Fibroblast of skin of abdomen (primary cell): ENCODE measurements at regions not wholly inside any gene's neighbourhood (a gene's known extent, or its start where the extent isn't known, plus 50 kb on each side); places are given as distances from the start of the nearest gene placed in this dataset.

Experiments
- DNase-seq: peaks from one replicate; pipeline ENCODE4 v3.0.0-alpha.2; 2013

GRCh38 chr5:82802954-82803353, 274.2 kb downstream of the TMEM167A start:
- DNase-seq: no peak

GRCh38 chr5:82800826-82801225, 276.4 kb downstream of the TMEM167A start:
- DNase-seq: no peak

DNA sequence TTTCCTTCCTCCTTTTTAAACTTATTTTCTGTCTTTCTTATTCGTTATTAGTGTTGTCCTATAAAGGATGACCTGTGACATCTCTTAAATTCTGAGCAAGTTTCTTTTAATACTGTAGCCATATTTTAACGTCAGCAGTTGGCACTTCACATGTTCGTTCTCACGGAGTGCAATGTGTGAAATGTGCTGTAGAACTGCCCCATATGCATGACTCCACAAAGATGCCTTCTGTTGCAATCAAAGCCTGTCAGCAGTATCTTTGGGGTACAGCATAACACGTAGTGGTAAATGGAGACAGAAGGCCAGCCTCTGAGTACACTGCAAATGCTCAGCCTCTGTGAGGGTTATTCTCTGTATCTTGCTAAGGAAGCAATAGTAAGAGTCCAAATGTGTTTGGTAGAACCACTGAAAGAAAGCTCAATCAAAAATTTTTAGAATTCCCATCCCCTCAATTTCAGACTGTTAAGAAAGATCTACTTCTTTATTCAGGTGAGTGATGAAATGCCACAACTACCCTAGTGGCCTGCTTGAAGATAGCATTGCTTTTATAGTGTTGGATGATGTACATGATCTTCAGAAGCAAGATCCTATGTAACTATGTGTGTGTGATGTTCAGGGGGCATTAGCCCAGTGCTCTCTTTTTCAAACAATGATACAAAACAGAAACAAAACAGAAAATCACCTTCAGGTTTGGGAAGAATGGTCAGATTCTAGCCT, 277.7 kb downstream of the TMEM167A start:
- no peak for DNase-seq

GRCh38 chr5:82798676-82799075, 278.5 kb downstream of the TMEM167A start:
- no peak for DNase-seq

DNA sequence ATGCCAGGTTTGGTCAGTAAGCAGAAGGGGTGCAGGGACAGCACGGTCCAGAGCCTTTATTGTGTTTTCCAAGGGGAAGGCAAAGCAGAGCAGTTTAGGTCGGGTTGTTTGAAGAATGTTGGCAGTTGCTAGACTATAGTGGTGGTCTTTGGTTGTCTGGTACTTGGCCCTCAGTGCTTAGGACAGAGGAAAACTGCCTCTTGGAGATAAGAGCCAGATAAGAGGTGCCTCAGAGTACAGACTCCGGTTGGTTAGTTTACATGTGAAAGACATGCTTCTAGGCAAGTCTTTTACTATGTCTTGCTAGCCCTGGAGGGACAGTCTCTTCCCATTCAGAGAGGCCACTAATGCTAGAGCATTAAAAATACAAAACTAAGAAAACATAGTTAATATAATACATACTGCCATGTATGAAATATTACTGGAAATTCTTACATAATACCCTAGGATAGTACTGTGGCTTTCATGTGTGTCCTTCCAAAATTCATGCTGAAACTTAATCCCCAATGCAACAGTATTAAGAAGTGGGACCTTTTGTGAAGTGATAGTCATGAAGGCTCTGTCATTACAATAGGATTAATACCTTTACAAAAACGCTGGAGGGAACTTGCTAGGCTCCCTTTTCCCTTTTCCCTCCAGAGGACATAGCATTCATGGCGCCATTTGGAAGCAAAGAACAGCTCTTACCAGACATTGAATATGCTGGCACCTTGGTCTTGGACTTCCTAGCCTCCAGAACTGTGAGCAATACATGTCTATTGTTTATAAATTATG, 280.4 kb downstream of the TMEM167A start:
- no peak for DNase-seq

- DNase-seq: no peak
Observed at GRCh38 chr5:82794876-82795275, 282.3 kb downstream of the TMEM167A start.

GRCh38 chr5:82793808-82794419, 283.3 kb downstream of the TMEM167A start:
- peak; percentile 5 for DNase-seq

DNA sequence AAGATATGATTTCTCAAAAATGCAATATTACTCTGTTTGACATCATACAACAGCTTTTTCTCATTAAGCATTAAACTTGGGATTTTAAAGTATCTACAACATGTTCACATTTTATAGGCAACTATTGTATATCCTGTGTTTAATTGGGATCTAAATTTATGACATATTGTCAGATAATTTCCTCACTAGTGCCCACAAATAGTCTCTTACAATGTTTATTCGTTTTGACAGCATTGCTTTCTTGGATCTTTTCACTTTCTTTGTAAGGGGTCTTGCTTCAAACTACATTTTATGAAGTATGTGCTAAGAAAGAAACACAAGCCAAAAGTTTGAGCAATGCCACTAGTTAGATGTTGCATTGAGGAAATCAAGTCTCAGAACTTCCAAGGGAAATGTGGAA, 285.1 kb downstream of the TMEM167A start:
- peak; percentile 3 for DNase-seq

DNA sequence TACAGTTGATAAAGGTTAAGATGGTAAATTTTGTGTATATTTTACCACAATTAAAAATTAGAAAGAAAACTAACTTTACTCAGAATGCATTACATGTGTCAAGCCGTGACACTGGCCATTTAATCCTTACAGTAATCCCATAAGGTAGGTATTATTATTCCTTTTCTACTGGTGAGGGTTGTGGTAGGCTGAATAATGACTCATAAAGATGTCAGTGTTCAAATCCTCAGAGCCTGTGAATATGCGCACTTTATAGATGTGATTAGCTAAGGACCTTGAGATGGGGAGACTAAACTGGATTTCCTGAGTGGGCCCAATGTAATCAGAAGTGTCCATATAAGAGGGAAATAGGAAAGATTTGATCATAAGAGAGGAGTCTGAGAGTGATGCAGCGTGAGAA, 288.1 kb downstream of the TMEM167A start:
- no peak for DNase-seq

GRCh38 chr5:82786748-82787147, 290.4 kb downstream of the TMEM167A start:
- no peak for DNase-seq

DNA sequence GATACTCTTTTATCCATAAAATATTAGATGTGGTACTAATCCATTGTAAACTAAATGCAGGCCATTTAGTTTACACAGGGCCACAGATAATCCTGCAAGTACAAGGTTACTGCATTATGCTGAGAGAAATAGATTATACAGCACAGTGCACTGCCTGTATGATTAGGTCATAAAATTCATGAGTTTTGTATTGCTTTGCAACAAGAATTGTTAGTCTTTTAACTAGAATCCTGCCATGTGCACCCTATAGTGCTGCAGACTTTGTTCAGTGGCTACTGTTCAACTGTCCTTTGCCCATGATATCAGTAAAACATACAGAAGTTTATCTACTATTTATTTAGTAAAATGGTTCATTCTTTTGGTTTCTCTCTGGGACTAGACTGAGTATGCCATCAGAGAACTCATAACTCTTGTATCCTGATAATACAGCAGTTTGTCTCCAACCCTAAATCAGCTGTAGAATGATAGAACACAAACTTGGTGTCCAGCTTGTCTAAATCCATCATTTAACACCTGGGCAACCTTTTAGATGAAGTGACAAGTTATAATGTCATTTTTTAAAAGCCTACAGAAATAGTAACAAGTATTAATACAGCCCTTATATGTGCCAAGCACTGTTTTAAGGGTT, 291.2 kb downstream of the TMEM167A start:
- DNase-seq: no peak

- DNase-seq: no peak
Observed at GRCh38 chr5:82785456-82785855, 291.7 kb downstream of the TMEM167A start.

- no peak for DNase-seq
Observed at GRCh38 chr5:82784521-82784920, 292.7 kb downstream of the TMEM167A start.

DNA sequence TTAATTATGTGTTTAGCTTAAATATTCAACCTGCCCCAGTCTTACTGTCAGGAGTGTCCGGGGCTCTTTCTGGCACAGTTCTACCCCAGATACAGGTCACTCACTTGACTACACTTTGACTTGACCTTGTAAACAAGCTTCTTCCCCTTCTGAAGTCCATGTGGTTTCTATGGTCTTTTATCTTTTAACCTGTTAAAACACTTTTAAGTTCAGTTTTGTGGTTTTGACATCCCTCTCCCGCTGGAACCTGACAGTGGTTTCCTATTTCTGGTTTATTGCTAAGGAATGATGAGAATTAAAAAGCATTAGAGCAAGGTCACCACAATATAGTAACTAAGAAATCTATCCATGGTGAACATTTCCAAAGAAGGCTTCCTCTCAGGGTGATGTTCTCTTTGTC, 300.1 kb downstream of the TMEM167A start:
- no peak for DNase-seq

DNA sequence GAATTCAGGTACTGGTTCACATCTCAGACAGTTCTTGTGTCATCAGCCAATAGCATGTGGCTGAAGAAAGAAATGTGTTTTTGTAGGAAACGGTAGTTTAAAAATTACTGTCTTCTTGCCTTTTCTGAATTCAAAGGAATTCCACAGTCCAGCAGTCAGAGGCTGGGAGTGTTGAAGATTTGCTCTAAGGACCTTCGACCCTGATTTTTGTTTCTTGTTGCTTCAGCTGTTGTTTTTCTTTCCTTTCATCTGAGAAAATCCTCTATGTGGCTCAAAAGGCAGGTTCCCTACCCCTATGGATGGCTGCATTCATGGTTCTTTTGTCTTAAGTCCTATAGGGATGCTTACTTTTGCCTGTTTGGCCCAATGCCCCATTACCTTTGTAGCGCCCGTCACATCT, 304.9 kb downstream of the TMEM167A start:
- no peak for DNase-seq

DNA sequence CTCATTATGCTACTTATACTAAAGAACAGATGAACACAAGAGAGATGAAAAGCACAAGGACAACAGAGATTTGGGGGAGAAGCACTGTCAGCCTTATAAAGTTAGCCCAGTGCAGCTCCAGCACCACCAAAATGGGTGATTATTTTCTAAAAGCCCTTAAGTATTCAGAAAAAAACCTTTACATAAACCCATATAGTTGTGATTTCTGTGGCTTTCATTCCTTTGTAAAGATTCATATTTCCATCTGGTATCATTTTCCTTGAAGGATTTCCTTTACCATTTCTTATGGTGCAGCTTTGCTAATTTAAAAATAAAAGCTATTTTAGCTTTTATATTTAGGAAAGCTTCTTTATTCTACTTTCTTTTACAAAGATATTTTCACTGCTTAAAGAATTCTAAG, 311.0 kb downstream of the TMEM167A start:
- DNase-seq: peak; percentile 47

GRCh38 chr5:82765765-82766164, 311.4 kb downstream of the TMEM167A start:
- peak; percentile 12 for DNase-seq

GRCh38 chr5:82760856-82761255, 316.3 kb downstream of the TMEM167A start:
- no peak for DNase-seq

DNA sequence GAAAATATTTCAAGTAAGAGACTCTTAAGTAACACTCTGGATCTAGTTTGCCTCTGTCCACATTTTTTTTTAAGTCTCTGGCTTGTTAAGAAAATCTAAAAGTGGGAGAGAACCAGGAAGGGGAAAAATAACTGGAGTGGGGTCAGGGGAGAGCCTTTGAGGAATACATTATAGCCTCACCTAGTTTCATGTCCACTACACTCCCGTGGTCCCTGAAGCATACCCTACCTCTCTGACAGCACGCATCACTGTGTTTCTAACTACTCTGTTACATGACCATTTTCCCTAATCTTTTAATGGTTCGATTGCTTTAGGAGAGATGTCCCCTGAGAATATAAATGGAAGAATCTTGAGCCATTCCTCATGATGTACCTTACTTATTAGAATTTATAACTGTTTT, 318.3 kb downstream of the TMEM167A start:
- no peak for DNase-seq

GRCh38 chr5:82754759-82755158, 322.4 kb downstream of the TMEM167A start:
- no peak for DNase-seq

- no peak for DNase-seq
Observed at GRCh38 chr5:82754036-82754746, 323.0 kb downstream of the TMEM167A start.

GRCh38 chr5:82753374-82753773, 323.8 kb downstream of the TMEM167A start:
- no peak for DNase-seq

- DNase-seq: peak; percentile 25
Observed at GRCh38 chr5:82749461-82749820, 327.8 kb downstream of the TMEM167A start.
